ENCODE measurements at regions not wholly inside any gene's neighbourhood (a gene's known extent, or its start where the extent isn't known, plus 50 kb on each side); places are given as distances from the start of the nearest gene placed in this dataset.

DNA sequence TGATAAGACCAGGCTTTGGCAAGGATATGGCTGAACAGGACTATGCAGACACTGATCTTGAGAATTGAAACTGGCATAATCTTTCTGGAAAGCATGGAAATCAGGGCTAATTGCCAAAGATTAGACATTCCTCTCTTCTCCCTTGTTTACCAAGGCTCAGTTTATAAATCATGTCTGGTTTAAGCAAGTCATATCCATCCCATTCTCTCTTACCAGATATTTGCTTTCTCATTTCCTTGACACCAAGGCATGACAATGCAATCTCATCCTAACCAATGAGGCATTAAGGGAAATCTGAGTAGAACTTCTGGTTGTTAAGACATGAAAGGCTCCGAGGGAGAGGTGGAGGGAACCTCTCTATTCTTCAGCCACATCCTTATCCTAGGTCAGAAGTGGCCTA is 110.3 kb upstream of the CEP85L start:
- no peak for DNase-seq (ENCODE audit: low read depth in 2 of 2)

DNA sequence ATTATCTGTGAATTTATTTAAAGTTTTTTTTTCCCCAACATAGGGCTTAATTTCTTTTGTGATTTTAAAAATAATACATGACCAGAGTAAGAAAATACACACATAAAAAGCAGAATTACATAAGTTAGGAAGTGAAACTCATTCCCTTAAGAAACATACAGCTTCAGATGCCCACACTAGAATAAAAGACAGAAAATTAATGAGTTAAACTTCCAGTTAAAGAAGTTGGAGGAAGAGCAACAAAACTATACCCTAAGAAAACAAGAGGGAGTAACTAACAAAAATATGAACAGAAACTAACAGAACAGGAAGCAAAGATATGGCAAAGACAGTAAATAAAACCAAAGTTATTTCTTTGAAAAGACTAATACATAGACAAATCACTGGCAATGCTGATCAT is 107.6 kb upstream of the CEP85L start:
- DNase-seq (ENCODE audit: low read depth in 2 of 2), result no peak

DNA sequence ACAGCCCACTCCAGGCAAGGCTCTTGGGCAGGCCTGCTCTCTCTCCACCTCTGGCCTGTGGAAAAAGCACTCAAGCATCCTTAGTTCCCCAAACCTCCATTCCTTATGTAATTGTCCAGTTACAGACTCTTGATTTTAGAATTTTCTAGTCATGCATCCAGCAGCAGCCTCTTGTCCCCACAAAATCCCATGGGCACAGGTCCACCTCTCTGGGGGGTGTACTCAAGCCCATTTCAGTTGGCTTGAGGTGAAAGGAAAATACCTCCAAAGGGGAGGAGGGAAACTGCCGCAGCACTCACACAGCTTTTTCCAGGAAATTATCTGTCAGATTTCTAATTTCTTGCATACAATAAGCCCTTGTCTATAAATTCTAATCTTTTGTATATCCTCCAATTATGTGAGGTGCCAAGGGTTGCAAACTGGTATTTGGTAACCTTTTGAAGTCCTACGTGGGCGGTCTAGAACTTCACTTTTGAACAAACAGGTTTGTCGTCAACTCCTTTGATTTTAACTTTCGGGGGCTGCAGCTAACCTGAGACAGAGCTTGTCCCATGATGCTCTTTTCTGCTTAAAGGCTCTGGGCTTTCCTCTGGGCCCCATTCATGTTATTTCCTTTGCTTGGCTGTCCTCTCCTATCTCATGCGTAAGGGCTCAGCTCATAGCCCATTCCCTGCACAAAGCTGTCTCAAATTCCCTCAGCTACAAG is 104.7 kb upstream of the CEP85L start:
- no peak for DNase-seq (ENCODE audit: low read depth in 2 of 2)

DNA sequence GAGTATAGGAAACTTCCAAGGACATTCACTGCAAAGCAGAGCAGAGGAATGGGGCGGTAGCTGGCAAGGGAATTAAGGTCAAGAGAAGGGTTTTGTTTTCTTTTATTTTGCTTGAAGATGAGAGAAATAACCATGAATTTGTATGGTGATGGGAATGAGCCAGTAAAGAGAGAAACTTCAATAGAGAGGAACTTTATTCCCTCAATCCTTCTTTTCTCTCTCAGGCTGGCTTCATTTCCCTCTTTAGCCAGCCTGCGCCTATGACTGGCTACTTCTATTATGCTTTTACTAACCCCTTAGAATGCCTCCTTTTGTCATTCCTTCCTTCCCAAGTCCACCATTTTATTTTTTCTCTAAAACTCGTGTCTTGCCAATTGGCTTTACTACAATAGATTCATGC is 101.4 kb upstream of the CEP85L start:
- DNase-seq (ENCODE audit: low read depth in 2 of 2), result no peak

DNA sequence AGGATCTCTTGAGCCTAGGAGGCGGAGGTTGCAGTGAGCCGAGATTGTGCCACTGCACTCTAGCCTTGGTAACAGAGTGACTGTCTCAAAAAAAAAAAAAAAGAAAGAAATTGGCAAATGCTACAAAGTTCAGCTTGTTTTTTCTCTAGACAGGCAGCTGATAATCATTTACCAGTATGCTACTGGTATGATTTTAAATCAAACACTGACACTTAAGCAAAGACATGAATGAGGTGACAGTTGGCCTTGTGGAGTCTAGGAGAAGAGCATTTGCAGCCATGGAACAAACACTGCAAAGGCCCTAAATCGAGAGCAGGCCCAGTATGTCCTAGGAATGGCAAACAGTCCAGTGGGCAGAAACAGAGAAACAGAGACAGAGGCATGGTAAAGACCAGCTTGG is 99.7 kb upstream of the CEP85L start:
- DNase-seq (ENCODE audit: low read depth in 2 of 2), result no peak

DNA sequence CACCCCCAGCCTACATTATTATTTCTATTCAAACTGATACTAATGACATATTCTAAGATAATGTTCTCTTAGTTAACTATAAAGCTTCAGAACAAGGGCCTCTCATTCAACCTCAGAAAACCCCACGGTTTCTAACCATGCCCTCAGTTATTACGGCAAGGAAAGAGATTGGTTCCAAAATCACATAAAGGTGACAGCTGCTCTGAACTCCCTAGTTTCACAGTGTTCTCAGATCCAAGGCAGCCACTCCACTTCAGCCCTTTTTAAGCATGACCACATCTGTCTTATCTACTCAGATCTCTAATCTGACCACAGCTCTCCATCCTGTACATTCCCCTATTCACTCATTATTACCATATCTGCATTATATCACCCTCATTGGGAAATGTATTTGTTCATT is 98.8 kb upstream of the CEP85L start:
- DNase-seq (ENCODE audit: low read depth in 2 of 2), result no peak

DNA sequence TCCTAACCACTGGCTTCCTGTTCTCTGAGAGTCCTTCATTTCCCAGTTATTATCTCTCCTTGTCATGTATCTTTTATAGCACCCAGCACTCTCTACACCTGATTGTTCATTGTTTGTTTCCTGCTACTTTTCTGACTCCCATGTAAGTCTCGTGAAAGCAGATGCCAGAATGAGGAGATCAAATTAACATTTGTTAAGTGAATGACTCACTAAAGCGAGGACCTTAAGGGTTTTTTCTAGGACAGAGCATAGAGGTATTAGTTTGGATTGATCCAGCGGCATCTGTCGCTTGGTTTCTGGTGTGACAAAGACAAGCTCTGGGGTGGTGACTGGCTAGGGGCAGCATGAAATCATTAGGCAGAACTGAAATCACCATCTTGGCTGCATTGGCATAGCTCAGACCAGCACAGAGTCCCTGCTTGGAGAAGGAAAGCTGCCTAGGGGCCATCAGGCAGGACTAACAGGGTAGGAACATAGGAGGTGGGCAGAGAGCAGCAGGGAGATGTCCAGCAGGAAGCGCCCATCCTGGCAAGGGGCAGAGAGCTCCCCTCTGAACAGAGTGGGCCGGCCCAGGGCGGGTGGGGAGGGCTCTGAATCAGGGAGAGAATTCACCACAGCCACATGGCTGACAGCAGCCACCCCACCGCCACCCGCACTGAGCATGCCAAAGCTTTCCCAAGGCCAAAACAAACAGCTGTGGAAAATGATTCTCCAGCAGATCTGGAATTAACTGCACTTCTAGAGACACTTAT is 97.1 kb upstream of the CEP85L start:
- no peak for DNase-seq (ENCODE audit: low read depth in 2 of 2)

DNA sequence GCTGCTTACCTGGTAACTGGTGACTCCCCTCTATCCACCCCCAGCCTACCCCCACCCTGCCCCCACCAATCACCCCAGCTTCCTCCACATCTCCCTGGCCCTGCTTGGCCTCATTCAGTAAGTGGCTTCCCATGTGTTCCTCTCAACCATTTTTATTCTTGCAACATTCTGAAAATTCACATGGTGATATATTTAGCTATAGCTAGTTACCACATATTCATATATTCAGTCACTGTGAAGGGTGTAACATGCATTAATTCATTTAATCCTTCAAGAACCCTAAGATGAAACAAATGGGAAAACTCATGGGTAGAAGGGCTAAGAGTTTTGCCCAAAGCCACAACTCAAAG is 95.4 kb upstream of the CEP85L start:
- DNase-seq (ENCODE audit: low read depth in 2 of 2), result no peak

DNA sequence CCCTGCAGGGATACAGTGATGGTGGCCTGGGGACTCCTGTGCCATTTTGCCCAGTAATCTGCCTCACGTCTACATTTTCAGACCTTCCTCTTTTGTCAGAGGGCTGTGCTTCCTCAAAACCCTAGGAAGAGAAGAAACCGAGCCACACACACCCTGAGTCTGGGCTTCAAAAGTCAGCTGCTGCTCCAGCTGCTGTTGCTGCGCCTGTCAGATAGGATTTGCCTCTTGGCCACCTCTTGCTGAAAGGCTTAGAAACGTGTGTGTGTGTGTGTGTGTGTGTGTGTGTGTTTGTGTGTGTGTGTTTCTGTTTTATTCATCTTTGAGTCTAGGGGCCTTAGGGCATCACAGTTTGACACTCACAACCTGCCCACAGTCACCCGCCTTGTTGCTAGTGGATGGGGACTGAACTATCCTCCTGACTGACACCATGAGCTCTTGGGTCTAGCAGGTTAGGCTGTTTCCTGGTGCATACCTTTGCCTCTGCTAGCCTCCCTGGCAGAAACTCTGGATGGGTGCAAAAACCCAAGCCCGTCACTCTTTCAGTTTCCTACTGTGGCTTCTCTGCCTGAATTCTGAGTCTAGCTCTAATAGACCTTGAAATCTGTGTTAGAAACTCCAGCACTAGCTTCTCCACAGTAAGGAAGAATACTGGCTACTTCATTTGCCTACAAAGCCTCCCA is 94.9 kb upstream of the CEP85L start:
- no peak for DNase-seq (ENCODE audit: low read depth in 2 of 2)

DNA sequence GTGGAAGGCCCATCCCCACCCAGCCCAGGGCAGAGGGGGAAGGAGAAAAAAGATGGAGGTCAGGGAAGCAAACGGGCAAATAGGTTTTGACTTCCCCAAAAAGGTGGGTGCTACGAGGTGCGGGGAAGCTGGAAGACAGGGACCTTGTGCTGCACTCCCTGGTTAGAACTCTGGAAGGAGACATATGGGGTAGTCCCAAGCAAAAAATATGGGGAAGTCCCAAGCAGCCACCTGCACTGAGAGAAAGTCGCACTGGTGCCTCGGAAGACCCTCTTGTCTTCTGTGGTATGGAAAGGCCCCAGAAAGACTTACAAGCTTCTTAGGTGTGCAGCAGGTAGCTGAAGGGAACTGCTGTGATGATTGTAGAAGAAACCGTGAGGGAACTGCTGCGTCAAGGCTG is 93.8 kb upstream of the CEP85L start:
- no peak for DNase-seq (ENCODE audit: low read depth in 2 of 2)

DNA sequence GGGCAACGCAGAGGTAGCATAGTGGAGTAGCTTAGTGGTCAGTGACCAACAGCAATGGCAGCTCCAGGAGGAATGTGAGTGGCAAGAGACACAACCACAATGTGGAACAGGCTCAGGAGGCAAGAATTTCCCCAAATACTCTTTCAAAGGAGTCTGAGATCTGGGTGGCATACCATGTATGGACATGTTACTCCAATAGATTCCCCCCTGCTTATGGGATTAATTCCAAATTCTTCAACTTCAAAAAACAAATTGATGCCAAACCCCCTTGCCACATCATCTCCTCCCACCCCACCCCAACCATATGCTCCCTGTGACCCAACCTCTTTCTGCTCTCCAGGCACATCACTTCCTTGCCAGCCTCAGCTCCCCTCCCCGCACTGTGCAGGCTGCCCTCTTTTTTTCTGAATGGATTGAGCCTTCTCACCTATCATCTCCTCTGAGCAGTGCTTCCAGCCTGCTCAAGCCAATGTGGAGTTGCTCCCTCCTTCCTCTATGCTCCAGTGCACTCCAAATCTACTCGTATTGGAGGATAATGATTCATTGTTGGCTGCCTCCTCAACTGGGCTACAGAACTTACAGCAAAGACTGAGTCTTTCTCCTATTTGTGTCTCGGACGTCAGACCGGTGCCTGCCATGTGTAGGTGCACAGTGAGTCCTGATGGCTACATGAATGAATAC is 93.0 kb upstream of the CEP85L start:
- DNase-seq (ENCODE audit: low read depth in 2 of 2), result no peak

DNA sequence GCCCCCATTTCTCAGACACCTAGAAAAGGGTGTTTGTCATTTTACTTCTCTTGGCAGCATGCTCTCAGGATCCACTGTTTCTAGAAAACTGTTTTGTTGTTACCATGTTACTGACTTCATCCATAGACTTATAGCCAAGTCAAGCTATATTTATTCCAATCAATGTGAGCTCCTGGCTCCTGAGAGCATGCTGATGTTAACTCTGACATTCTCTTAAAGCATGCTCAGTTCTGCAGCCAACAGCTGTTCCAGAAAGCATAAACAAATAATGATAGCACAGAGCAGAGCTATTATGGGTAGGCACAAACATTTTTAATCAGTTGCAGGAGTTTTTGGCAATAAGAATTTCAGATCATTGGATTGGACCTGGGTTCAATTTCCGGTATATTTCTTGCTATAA is 92.4 kb upstream of the CEP85L start:
- no peak for DNase-seq (ENCODE audit: low read depth in 2 of 2)

DNA sequence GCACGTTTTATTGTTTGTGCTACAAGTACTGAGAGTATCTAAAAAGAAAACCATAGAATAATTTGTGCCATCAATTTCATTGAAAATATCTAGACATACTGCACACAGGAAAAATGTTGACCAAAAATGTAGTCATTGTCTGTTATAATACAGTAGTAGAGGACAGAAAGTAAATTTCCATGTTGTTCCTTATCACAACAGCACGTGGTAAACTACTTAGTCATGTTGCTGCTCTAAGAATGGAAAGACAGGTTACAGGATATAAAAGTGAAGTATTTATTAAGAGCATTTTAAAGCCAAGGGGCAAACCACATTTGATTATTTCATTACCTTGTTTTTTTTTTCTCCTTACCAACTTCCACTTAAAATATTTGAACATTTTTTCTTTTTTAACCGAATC is 89.0 kb upstream of the CEP85L start:
- DNase-seq (ENCODE audit: low read depth in 2 of 2), result no peak

DNA sequence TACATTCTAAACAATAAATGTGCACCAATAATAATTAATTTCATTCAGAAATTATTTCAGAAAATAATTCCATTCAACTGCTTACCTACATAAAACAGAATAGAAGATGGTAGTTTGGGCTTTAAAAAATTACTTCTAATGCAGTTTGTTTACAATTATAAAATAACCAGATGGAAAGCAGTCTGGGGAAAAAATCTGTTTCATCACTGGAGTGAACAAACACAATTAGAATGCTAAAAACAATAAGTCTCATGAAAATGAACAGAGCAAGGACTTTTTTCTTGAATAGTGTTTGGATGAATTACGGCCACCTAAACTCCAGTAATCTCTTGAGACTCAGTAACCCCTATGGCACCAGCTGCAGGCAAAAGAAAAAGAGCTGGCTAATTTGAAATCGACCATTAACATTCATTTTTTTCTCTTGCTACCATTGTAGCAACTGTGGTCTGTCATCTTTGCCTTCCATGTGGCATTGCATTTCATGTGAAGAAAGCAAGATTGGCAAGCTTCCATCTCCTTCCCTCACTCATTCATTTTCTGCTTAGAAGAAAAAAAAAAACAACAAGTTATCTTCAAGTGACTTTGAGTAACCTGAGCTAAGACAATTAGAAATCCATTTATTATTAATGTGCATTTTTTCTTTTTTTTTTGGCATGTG is 88.4 kb upstream of the CEP85L start:
- DNase-seq (ENCODE audit: low read depth in 2 of 2), result no peak

DNA sequence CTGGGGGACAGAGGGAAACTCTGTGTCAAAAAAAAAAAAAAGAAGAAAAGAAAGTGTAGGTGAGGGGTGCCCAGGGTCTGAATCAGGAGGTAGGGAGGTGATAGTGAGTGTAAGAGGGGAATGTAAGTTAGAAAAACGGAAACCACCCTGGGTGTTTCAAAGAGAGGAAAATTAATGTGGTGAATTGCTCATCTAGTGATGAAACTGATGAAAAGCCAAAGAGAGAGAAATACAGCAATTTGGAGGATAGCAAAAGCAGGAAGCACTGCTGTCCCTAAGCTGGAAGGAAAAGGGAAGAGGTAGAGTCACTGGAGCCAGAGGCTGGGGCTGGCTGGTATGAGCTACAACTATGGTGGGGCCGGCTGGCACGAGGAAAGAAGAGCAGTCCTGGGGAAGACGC is 85.0 kb upstream of the CEP85L start:
- no peak for DNase-seq (ENCODE audit: low read depth in 2 of 2)

DNA sequence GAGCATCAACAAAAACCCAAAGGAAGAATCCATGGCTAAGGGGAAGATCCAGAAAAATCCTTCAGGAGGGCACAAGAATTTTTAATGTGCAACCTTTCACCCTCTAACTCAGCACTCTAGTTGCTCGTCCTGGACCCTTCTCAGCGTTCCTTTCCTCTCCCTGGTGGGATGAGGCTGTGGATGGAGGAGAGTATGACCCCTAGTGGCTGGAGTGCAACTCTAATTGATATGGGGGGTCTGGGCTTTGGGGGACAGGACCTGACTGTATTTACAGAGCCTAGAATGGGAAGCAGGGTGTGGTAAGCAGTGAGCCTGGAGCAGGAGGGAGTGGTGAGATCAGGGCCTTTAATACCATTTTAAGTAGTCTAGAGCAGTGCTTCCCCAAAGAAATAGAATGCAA is 83.9 kb upstream of the CEP85L start:
- DNase-seq (ENCODE audit: low read depth in 2 of 2), result no peak

DNA sequence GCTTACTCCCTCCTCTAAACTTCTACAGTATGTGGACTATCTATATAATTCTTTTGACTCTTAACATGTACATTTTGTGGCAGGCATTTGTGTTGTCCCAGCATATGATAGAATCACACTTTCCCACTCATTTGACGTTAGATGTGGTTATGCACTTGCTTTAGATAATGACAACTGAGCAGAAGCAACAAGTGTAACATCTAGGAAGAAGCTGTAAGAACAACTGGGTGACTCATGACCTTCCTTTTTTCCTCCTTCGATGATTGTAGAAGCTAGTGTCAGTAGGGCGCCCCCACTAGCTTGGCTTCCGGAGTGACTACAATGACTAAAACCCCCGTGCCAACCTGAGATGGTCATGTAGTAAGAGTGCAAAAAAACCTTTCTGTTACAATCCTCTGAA is 74.6 kb upstream of the CEP85L start:
- DNase-seq (ENCODE audit: low read depth in 2 of 2), result peak; percentile 51 to 75

DNA sequence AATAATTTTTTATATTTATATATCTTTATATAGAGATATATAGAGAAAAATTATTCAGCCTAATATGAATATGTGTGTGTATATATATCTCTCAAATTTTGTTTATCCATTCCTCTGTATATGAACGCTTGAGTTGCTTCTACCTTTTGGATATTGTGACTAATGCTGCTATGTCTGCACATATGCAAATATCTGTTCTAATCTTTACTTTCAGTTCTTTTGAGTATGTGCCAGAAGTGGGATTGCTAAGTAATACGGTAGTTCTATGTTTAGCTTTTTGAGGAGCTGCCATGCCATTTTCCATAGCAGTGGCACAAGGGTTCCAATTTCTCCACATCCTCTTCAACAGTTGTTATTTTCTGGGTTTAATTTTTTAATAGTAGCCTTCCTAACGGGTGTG is 72.8 kb upstream of the CEP85L start:
- no peak for DNase-seq (ENCODE audit: low read depth in 2 of 2)

DNA sequence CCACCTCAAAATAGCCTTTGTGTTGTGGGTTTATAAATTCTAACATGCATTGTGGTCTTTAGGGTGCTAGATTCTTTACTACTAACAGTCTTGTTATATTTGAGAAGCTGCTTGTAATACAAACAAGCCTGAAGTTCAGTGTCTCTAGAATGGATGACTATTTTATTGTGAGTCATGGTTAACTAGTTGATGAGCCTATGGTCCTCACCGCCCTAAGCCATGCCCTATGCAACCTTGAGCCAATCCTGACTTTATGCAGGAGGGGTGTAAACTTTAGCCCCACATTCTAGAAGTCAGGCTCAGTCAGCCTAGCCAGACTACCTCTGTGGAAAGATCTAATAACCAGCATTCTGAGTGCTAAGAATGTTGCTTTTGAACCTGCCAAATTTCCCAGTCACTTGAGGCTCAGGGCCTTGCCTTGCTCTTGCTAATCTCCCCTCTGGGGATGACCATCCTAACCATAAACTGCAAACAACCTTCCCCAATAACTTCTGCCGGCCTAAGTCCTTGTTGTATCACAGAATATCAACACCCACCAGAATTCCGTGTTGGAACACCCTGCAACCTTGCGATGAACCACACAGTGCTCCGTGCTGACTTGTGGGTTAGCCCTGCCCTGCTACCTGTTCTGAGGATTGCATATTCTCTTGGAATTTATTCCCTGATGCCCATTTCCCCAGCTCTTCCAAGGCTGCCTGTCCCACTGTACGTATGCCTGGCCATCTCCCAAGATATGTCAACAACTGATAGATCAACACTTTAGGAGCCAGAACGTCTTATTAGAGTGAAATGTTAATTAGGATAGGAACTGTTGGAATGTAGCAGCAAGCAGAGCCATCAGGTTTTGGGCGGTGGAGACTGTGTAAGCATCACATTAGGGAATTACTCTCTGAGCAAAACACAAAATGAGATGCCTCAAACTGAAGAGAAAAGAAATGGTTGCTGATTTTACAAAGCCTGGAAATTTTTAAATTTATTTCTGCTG is 71.7 kb upstream of the CEP85L start:
- DNase-seq (ENCODE audit: low read depth in 2 of 2), result no peak

DNA sequence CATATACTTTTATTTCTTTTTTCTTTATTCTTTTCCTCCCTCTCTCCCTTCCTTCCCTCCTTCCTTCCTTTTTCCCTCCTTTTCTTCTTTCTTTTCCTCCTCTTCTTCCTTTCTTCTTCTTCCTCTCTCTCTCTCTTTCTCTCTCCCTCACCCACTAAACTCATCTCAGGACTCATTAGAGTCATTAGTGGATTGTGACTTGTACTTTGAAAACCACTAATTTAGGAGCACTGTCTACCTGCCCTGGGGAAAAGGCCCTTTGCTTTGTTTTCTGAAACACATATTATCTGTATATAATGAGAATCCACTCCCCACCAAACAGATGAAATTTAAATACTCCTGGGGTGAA is 68.7 kb upstream of the CEP85L start:
- no peak for DNase-seq (ENCODE audit: low read depth in 2 of 2)
